WTC11 (cell line): ENCODE measurements at regions not wholly inside any gene's neighbourhood (a gene's known extent, or its start where the extent isn't known, plus 50 kb on each side); places are given as distances from the start of the nearest gene placed in this dataset.

Experiments
- ATAC-seq: fragments of 200-7000 bp; cut with Tn5 transposase; 2 replicates; pipeline ENCODE4 v1.10.0; 2021; ENCODE audit warnings: mild to moderate bottlenecking, moderate library complexity
- CTCF ChIA-PET: fragments of 300-600 bp; sonication (Branson Sonifier 250); formaldehyde crosslinking; loops from one replicate; lab custom pipeline; 2021; ENCODE audit warnings: antibody characterized with exemption; lab: Charles Lee
- POLR2A ChIA-PET: fragments of 350-600 bp; sonication (Branson Sonifier 250); formaldehyde crosslinking; loops from one replicate; lab custom pipeline; 2021; ENCODE audit warnings: antibody characterized with exemption; lab: Charles Lee
- DNase-seq: peaks from one replicate; pipeline ENCODE4 v3.0.0; 2021; ENCODE audit warnings: low spot score
- H3K27ac Mint-ChIP-seq: 2 replicates; pipeline ENCODE4 v1.8.0; 2021; ENCODE audit warnings: mixed read lengths
- H3K27me3 Mint-ChIP-seq: 2 replicates; pipeline ENCODE4 v1.8.0; 2021; ENCODE audit warnings: low read depth, mild to moderate bottlenecking, moderate library complexity, mixed read lengths
- H3K36me3 Mint-ChIP-seq: 2 replicates; pipeline ENCODE4 v1.8.0; 2021; ENCODE audit warnings: mixed read lengths
- H3K4me1 Mint-ChIP-seq: 2 replicates; pipeline ENCODE4 v1.8.0; 2022; ENCODE audit warnings: mixed read lengths
- H3K4me3 Mint-ChIP-seq: 2 replicates; pipeline ENCODE4 v1.8.0; 2021; ENCODE audit warnings: mild to moderate bottlenecking, moderate library complexity, mixed read lengths
- H3K9me3 Mint-ChIP-seq: 2 replicates; pipeline ENCODE4 v1.8.0; 2021; ENCODE audit warnings: mixed read lengths
- ATF3 ChIP-seq: sonication (generic); formaldehyde crosslinking; conservative IDR thresholded peaks from 2 replicates; pipeline ENCODE4 v1.8.1; 2022; ENCODE audit warnings: mild to moderate bottlenecking, missing genetic modification reagents
- CREB1 ChIP-seq: sonication (generic); formaldehyde crosslinking; IDR thresholded peaks from 2 replicates; pipeline ENCODE4 v1.8.0; 2023; ENCODE audit warnings: mild to moderate bottlenecking, missing genetic modification reagents
- E2F5 ChIP-seq: sonication (generic); formaldehyde crosslinking; IDR thresholded peaks from 2 replicates; pipeline ENCODE4 v1.8.1; 2022; ENCODE audit warnings: mild to moderate bottlenecking, moderate library complexity, missing genetic modification reagents
- EMX1 ChIP-seq: fragments of 250-450 bp; sonication (Bioruptor Pico); IDR thresholded peaks from 2 replicates; pipeline ENCODE4 v1.8.0; 2021; ENCODE audit warnings: mild to moderate bottlenecking
- ERG ChIP-seq: fragments of 250-450 bp; sonication (Bioruptor Pico); IDR thresholded peaks from 2 replicates; pipeline ENCODE4 v1.8.0; 2021; ENCODE audit warnings: mild to moderate bottlenecking
- GABPB1 ChIP-seq: sonication (generic); formaldehyde crosslinking; IDR thresholded peaks from 2 replicates; pipeline ENCODE4 v1.8.1; 2023; ENCODE audit warnings: mild to moderate bottlenecking, missing genetic modification reagents
- GRHL2 ChIP-seq: fragments of 250-450 bp; sonication (Bioruptor Pico); IDR thresholded peaks from 2 replicates; pipeline ENCODE4 v1.8.0; 2022; ENCODE audit warnings: mild to moderate bottlenecking, moderate library complexity; ENCODE audit not compliant: insufficient replicate concordance, severe bottlenecking
- HMGA2 ChIP-seq: fragments of 250-450 bp; sonication (Bioruptor Pico); IDR thresholded peaks from 2 replicates; pipeline ENCODE4 v1.4.0; 2021; ENCODE audit warnings: mild to moderate bottlenecking, moderate library complexity
- IRF1 ChIP-seq: sonication (generic); formaldehyde crosslinking; IDR thresholded peaks from 2 replicates; pipeline ENCODE4 v1.8.0; 2023; ENCODE audit warnings: missing genetic modification reagents
- IRF2 ChIP-seq: sonication (generic); formaldehyde crosslinking; IDR thresholded peaks from 2 replicates; pipeline ENCODE4 v1.8.0; 2022; ENCODE audit warnings: low read depth, missing genetic modification reagents, borderline replicate concordance
- MXD4 ChIP-seq: fragments of 250-450 bp; sonication (Bioruptor Pico); IDR thresholded peaks from 2 replicates; pipeline ENCODE4 v1.8.0; 2021; ENCODE audit warnings: mild to moderate bottlenecking, moderate library complexity, borderline replicate concordance
- MYBL2 ChIP-seq: sonication (generic); formaldehyde crosslinking; IDR thresholded peaks from 2 replicates; pipeline ENCODE4 v1.8.1; 2023; ENCODE audit warnings: mild to moderate bottlenecking, moderate library complexity, missing genetic modification reagents
- NFYB ChIP-seq: sonication (generic); formaldehyde crosslinking; conservative IDR thresholded peaks from 2 replicates; pipeline ENCODE4 v1.8.0; 2022; ENCODE audit warnings: low read depth, missing genetic modification reagents
- NR1H2 ChIP-seq: sonication (generic); formaldehyde crosslinking; IDR thresholded peaks from 2 replicates; pipeline ENCODE4 v1.9.0; 2021; ENCODE audit warnings: mild to moderate bottlenecking, moderate library complexity, missing genetic modification reagents
- SOX15 ChIP-seq: fragments of 250-450 bp; sonication (Bioruptor Pico); IDR thresholded peaks from 2 replicates; pipeline ENCODE4 v1.9.0; 2021; ENCODE audit warnings: mild to moderate bottlenecking
- ZNF121 ChIP-seq: sonication (generic); formaldehyde crosslinking; IDR thresholded peaks from 2 replicates; pipeline ENCODE4 v1.8.0; 2023; ENCODE audit warnings: missing genetic modification reagents
- ZNF138 ChIP-seq: sonication (generic); formaldehyde crosslinking; conservative IDR thresholded peaks from 2 replicates; pipeline ENCODE4 v1.8.1; 2022; ENCODE audit warnings: mild to moderate bottlenecking, moderate library complexity, missing genetic modification reagents
- ZNF219 ChIP-seq: sonication (generic); formaldehyde crosslinking; IDR thresholded peaks from 2 replicates; pipeline ENCODE4 v1.8.0; 2023; ENCODE audit warnings: missing genetic modification reagents, mild to moderate bottlenecking, borderline replicate concordance
- ZNF232 ChIP-seq: sonication (generic); formaldehyde crosslinking; IDR thresholded peaks from 2 replicates; pipeline ENCODE4 v1.8.0; 2022; ENCODE audit warnings: mild to moderate bottlenecking, missing genetic modification reagents
- ZNF281 ChIP-seq: sonication (generic); formaldehyde crosslinking; IDR thresholded peaks from 2 replicates; pipeline ENCODE4 v1.8.0; 2023; ENCODE audit warnings: mild to moderate bottlenecking, missing genetic modification reagents
- ZNF317 ChIP-seq: sonication (generic); formaldehyde crosslinking; IDR thresholded peaks from 2 replicates; pipeline ENCODE4 v1.8.1; 2023; ENCODE audit warnings: low read depth, mild to moderate bottlenecking, moderate library complexity, missing genetic modification reagents, borderline replicate concordance
- ZNF671 ChIP-seq: fragments of 250-450 bp; sonication (Bioruptor Pico); IDR thresholded peaks from 2 replicates; pipeline ENCODE4 v1.8.0; 2021; ENCODE audit warnings: mild to moderate bottlenecking

- Mint-ChIP-seq H3K4me3 (no peak overlapping the region), H3K9me3 (no peaks in the 10 kb centered on the region), H3K4me1 (peaks cover 15% of the 10 kb centered on the region), H3K27me3 (no peaks in the 10 kb centered on the region), H3K36me3 (no peaks in the 10 kb centered on the region), H3K27ac (no peak overlapping the region)
- ChIA-PET CTCF (interaction anchor here (0.6 to 2.5 kb wide), 8 partner anchors 13 to 567 kb away, joined by 3 to 13 read pairs (median 5); no protein-coding TSS in a partner anchor), POLR2A (no interaction called here)
- DNase-seq (no peak), ATAC-seq (peak; percentile 51; the same call in 1 of the 2 replicates)
- TF ChIP-seq ATF3 (no peak), ZNF281 (no peak), NFYB (CRISPR knock-in tag) (no peak), ZNF671 (CRISPR knock-in tag) (no peak), CREB1 (CRISPR knock-in tag) (no peak)
Observed at GRCh38 chr18:62458346-62458745, 64.5 kb upstream of the ZCCHC2 start.

- H3K36me3 Mint-ChIP-seq = no peaks in the 10 kb centered on the region
- POLR2A ChIA-PET = no interaction called here
Observed at GRCh38 chr18:62458868-62459716, 63.7 kb upstream of the ZCCHC2 start.

GRCh38 chr18:62460851-62461300 lies 61.9 kb upstream of the ZCCHC2 start:
- H3K9me3 Mint-ChIP-seq = peaks cover 16% of the 10 kb centered on the region
- ATAC-seq = no peak
- no peaks in the 10 kb centered on the region for H3K36me3 Mint-ChIP-seq
- no peak for DNase-seq
- H3K4me3 Mint-ChIP-seq = no peak overlapping the region
- ChIA-PET CTCF (no interaction called here), POLR2A (no interaction called here)
- H3K27me3 Mint-ChIP-seq = no peaks in the 10 kb centered on the region; the same call in 1 of the 2 replicates
- no peak overlapping the region for H3K27ac Mint-ChIP-seq
- TF ChIP-seq MYBL2 (CRISPR knock-in tag) (no peak), GABPB1 (CRISPR knock-in tag) (peak; percentile 66)
- peaks cover 15% of the 10 kb centered on the region for H3K4me1 Mint-ChIP-seq

More at GRCh38 chr18:62458868-62459716, 63.7 kb upstream of the ZCCHC2 start:
- no peak for TF ChIP-seq IRF2
- no peak for TF ChIP-seq ZNF121 (CRISPR knock-in tag)
- no peak for TF ChIP-seq NR1H2 (CRISPR knock-in tag)
- no peak for TF ChIP-seq GRHL2 (CRISPR knock-in tag)
- TF ChIP-seq ERG (CRISPR knock-in tag) = no peak
- TF ChIP-seq ZNF232 (CRISPR knock-in tag) = no peak
- no peak for TF ChIP-seq EMX1 (CRISPR knock-in tag)
- TF ChIP-seq ZNF219 (CRISPR knock-in tag) = no peak
- DNase-seq (no peak), ATAC-seq (no peak)
- Mint-ChIP-seq H3K4me3 (no peak overlapping the region), H3K9me3 (peaks cover 3% of the 10 kb centered on the region; the same call in 1 of the 2 replicates), H3K27me3 (no peaks in the 10 kb centered on the region), H3K4me1 (peaks cover 15% of the 10 kb centered on the region), H3K27ac (no peak overlapping the region)
- CTCF ChIA-PET = interaction anchor here (1.5 to 2.5 kb wide), 2 partner anchors 63 to 107 kb away, joined by 7 to 12 read pairs; no protein-coding TSS in a partner anchor

GRCh38 chr18:62461591-62461990 lies 61.2 kb upstream of the ZCCHC2 start:
- ChIA-PET POLR2A (no interaction called here), CTCF (no interaction called here)
- H3K9me3 Mint-ChIP-seq = peaks cover 16% of the 10 kb centered on the region
- no peak for ATAC-seq
- TF ChIP-seq IRF1 (CRISPR knock-in tag) = no peak
- no peak for TF ChIP-seq E2F5
- TF ChIP-seq HMGA2 (CRISPR knock-in tag) = no peak
- TF ChIP-seq MXD4 (CRISPR knock-in tag) = no peak
- TF ChIP-seq ZNF138 (CRISPR knock-in tag) = no peak
- TF ChIP-seq ATF3 = no peak
- no peak for TF ChIP-seq ZNF317
- no peak for TF ChIP-seq SOX15 (CRISPR knock-in tag)
- no peak overlapping the region for H3K4me3 Mint-ChIP-seq
- H3K36me3 Mint-ChIP-seq = no peaks in the 10 kb centered on the region
- H3K4me1 Mint-ChIP-seq = peaks cover 15% of the 10 kb centered on the region
- H3K27ac Mint-ChIP-seq = no peak overlapping the region
- no peak for DNase-seq
- no peaks in the 10 kb centered on the region; the same call in 1 of the 2 replicates for H3K27me3 Mint-ChIP-seq
